ENCODE measurements at regions not wholly inside any gene's neighbourhood (a gene's known extent, or its start where the extent isn't known, plus 50 kb on each side); places are given as distances from the start of the nearest gene placed in this dataset.

DNA sequence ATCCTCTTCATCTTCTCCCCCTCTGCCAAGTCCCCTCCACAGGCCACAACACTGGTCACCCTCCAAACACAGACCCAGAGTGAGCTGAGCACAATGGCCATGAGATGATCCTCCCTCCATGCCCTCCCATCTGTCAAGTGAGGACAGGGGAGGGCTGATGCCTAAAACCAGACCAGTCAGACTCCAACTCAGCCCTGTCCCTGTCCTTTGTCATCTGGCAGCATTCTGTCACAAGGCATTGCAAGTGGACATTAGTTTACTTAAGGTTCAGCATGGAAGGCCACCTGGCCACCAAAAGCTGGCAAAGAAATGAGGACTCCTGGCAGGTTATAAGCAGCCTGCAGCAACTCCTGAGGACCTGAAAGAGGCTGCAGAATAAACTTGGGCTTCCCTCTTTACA is 136.2 kb upstream of the SLC30A5 start:
- TF ChIP-seq POLR2A (IDR thresholded peaks at IDR 0.05) (no peak), EP300 (IDR thresholded peaks at IDR 0.05; ENCODE audit: low read depth) (no peak), CTCF (IDR thresholded peaks at IDR 0.05) (no peak), POLR2AphosphoS5 (IDR thresholded peaks at IDR 0.05) (no peak)
- no peak overlapping the region for H3K27ac ChIP-seq
- no peak for DNase-seq
- in situ Hi-C loops (cut with MboI; ENCODE audit: low pct_ligation_motif_present in 1 of 4, low pct_unique_long_range_greater_than_20kb in 1 of 4, low sequenced_read_pairs in 3 of 4): loop anchor here (25.0 kb wide), 4 partner anchors 295 to 1720 kb away; no protein-coding TSS in a partner anchor
- H3K27me3 ChIP-seq: no peaks in the 10 kb centered on the region
- peaks cover 3 to 17% (median 6%) of the 10 kb centered on the region in 4 donors for H3K4me1 ChIP-seq
- no peaks in the 10 kb centered on the region for H3K9me3 ChIP-seq
- intact Hi-C loops (cut with DNase I; ENCODE audit: low total_unique reads): no loop called here
- no peaks in the 10 kb centered on the region for H3K36me3 ChIP-seq
- no peak overlapping the region for H3K4me3 ChIP-seq

GRCh38 chr5:68958428-68958827 is 135.4 kb upstream of the SLC30A5 start:
- in situ Hi-C loops (cut with MboI; ENCODE audit: low pct_ligation_motif_present in 1 of 4, low pct_unique_long_range_greater_than_20kb in 1 of 4, low sequenced_read_pairs in 3 of 4): loop anchor here (25.0 kb wide), 4 partner anchors 296 to 1721 kb away; no protein-coding TSS in a partner anchor
- DNase-seq: no peak
- Histone ChIP-seq H3K27ac (no peak overlapping the region), H3K4me1 (peaks cover 3 to 21% (median 9%) of the 10 kb centered on the region in 4 donors), H3K4me3 (no peak overlapping the region), H3K9me3 (no peaks in the 10 kb centered on the region), H3K27me3 (no peaks in the 10 kb centered on the region), H3K36me3 (no peaks in the 10 kb centered on the region)
- intact Hi-C loops (cut with DNase I; ENCODE audit: low total_unique reads): no loop called here
- TF ChIP-seq POLR2AphosphoS5 (IDR thresholded peaks at IDR 0.05): no peak
- TF ChIP-seq CTCF (IDR thresholded peaks at IDR 0.05): no peak
- TF ChIP-seq EP300 (IDR thresholded peaks at IDR 0.05; ENCODE audit: low read depth): no peak
- no peak for TF ChIP-seq POLR2A (IDR thresholded peaks at IDR 0.05)
- WGBS, 2 donors (ENCODE audit: low coverage in 1 of 2): 79 to 100% methylated on average over 1 of the region's 1 CpG

GRCh38 chr5:68960456-68960855 is 133.4 kb upstream of the SLC30A5 start:
- H3K4me1 ChIP-seq: peaks cover 3 to 21% (median 8%) of the 10 kb centered on the region in 4 donors
- no peak overlapping the region for H3K4me3 ChIP-seq
- H3K9me3 ChIP-seq: no peaks in the 10 kb centered on the region
- intact Hi-C loops (cut with DNase I; ENCODE audit: low total_unique reads) (no loop called here), in situ Hi-C loops (cut with MboI; ENCODE audit: low pct_ligation_motif_present in 1 of 4, low pct_unique_long_range_greater_than_20kb in 1 of 4, low sequenced_read_pairs in 3 of 4) (loop anchor here (25.0 kb wide), 4 partner anchors 298 to 1723 kb away; no protein-coding TSS in a partner anchor)
- TF ChIP-seq CTCF (IDR thresholded peaks at IDR 0.05): no peak
- no peak for DNase-seq
- H3K36me3 ChIP-seq: no peaks in the 10 kb centered on the region
- H3K27me3 ChIP-seq: no peaks in the 10 kb centered on the region
- no peak overlapping the region for H3K27ac ChIP-seq
- 58 to 66% methylated on average over 3 to 4 of the region's 4 CpGs for WGBS, 2 donors (ENCODE audit: low coverage in 1 of 2)

DNA sequence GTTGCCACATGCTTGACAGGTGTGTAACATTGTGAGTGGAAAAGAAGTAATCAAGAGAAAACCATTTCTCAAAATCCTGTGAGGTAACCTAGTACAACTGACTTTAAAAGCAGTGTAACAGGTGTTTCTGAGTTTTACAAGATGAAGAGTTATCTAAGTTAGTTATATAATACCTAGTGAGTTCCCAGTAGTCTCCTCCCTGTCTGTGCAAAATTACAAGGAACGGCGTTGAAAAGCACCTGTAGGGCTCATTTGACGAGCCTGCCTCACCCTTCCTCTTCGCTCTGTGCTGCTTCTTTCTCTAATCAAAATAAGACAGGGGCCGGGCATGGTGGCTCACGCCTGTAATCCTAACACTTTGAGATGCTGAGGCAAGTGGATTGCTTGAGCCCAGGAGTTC is 132.9 kb upstream of the SLC30A5 start:
- Histone ChIP-seq H3K9me3 (no peaks in the 10 kb centered on the region), H3K36me3 (no peaks in the 10 kb centered on the region), H3K27ac (no peak overlapping the region), H3K27me3 (no peaks in the 10 kb centered on the region), H3K4me3 (no peak overlapping the region), H3K4me1 (peaks cover 3 to 21% (median 8%) of the 10 kb centered on the region in 4 donors)
- in situ Hi-C loops (cut with MboI; ENCODE audit: low pct_ligation_motif_present in 1 of 4, low pct_unique_long_range_greater_than_20kb in 1 of 4, low sequenced_read_pairs in 3 of 4): loop anchor here (25.0 kb wide), 4 partner anchors 299 to 1724 kb away; no protein-coding TSS in a partner anchor
- TF ChIP-seq CTCF (IDR thresholded peaks at IDR 0.05) (no peak), EP300 (IDR thresholded peaks at IDR 0.05; ENCODE audit: low read depth) (no peak), POLR2AphosphoS5 (IDR thresholded peaks at IDR 0.05) (no peak), POLR2A (IDR thresholded peaks at IDR 0.05) (no peak)
- DNase-seq: no peak
- WGBS, 2 donors (ENCODE audit: low coverage in 1 of 2): 66 to 85% methylated on average over 6 of the region's 6 CpGs
- intact Hi-C loops (cut with DNase I; ENCODE audit: low total_unique reads): no loop called here

All from transverse colon (tissue), 4 donors.